GM12865 (cell line): ENCODE measurements at regions not wholly inside any gene's neighbourhood (a gene's known extent, or its start where the extent isn't known, plus 50 kb on each side); places are given as distances from the start of the nearest gene placed in this dataset.

Experiments used
- DNase-seq: peaks from one replicate; pipeline ENCODE4 v3.0.0; 2010; ENCODE audit warnings: low read depth
- H3K4me3 ChIP-seq: 2 replicates; pipeline ENCODE4 v1.5.1; 2011; ENCODE audit warnings: mild to moderate bottlenecking, low read depth, low read length, control low read depth
- CTCF ChIP-seq: IDR thresholded peaks from 2 replicates; pipeline ENCODE4 v1.5.1; 2011; ENCODE audit warnings: low read length, control low read depth, low read depth, inconsistent platforms; ENCODE audit not compliant: insufficient read depth; ENCODE audit errors: missing control alignments

GRCh38 chr5:123882319-123882964, 370.5 kb downstream of the CSNK1G3 start:
- TF ChIP-seq CTCF, result no peak

GRCh38 chr5:123881759-123882244, 369.8 kb downstream of the CSNK1G3 start:
- TF ChIP-seq CTCF, result no peak
- no peak overlapping the region for H3K4me3 ChIP-seq
- no peak for DNase-seq

More at GRCh38 chr5:123882319-123882964, 370.5 kb downstream of the CSNK1G3 start:
- no peak overlapping the region for H3K4me3 ChIP-seq
- DNase-seq, result no peak

- TF ChIP-seq CTCF, result no peak
- no peak overlapping the region for H3K4me3 ChIP-seq
- DNase-seq, result no peak
These were observed 368.9 kb downstream of the CSNK1G3 start for GRCh38 chr5:123880875-123881274.

- DNase-seq, result no peak
- no peak for TF ChIP-seq CTCF
- H3K4me3 ChIP-seq, result no peak overlapping the region
These were observed 367.1 kb downstream of the CSNK1G3 start for GRCh38 chr5:123879071-123879470.

- DNase-seq, result no peak
- no peak overlapping the region for H3K4me3 ChIP-seq
- TF ChIP-seq CTCF, result no peak
These were observed 364.4 kb downstream of the CSNK1G3 start for GRCh38 chr5:123876276-123876790.

GRCh38 chr5:123875561-123876275, 363.7 kb downstream of the CSNK1G3 start:
- DNase-seq, result no peak
- TF ChIP-seq CTCF, result no peak
- no peak overlapping the region for H3K4me3 ChIP-seq
